H9 (cell line): ENCODE measurements at regions not wholly inside any gene's neighbourhood (a gene's known extent, or its start where the extent isn't known, plus 50 kb on each side); places are given as distances from the start of the nearest gene placed in this dataset.

Experiments used
- DNase-seq: peaks from one replicate; pipeline ENCODE4 v3.0.0-alpha.2; 2017
- H2AFZ ChIP-seq: one replicate; pipeline ENCODE4 v1.6.1; 2013; ENCODE audit warnings: mild to moderate bottlenecking, low read length, control low read depth, moderate library complexity
- H2AK5ac ChIP-seq: 2 replicates; pipeline ENCODE4 v1.6.1; 2013; ENCODE audit warnings: low read length, control low read depth, mixed read lengths; ENCODE audit not compliant: insufficient read length
- H2BK120ac ChIP-seq: one replicate; pipeline ENCODE4 v1.6.1; 2013; ENCODE audit warnings: low read depth, mild to moderate bottlenecking, low read length, control low read depth, inconsistent platforms; ENCODE audit not compliant: poor library complexity, severe bottlenecking
- H2BK12ac ChIP-seq: 2 replicates; pipeline ENCODE4 v1.6.1; 2013; ENCODE audit warnings: low read length, control low read depth, mixed read lengths, low read depth; ENCODE audit not compliant: insufficient read length
- H2BK15ac ChIP-seq: 2 replicates; pipeline ENCODE4 v1.6.1; 2013; ENCODE audit warnings: low read depth, low read length, control low read depth
- H2BK20ac ChIP-seq: one replicate; pipeline ENCODE4 v1.6.1; 2013; ENCODE audit warnings: low read depth, mild to moderate bottlenecking, low read length, control low read depth, inconsistent platforms; ENCODE audit not compliant: poor library complexity, severe bottlenecking
- H2BK5ac ChIP-seq: 2 replicates; pipeline ENCODE4 v1.6.1; 2013; ENCODE audit warnings: low read length, control low read depth, mixed read lengths; ENCODE audit not compliant: insufficient read length
- H3K14ac ChIP-seq: 2 replicates; pipeline ENCODE4 v1.6.1; 2013; ENCODE audit warnings: low read length, control low read depth; ENCODE audit not compliant: insufficient read depth
- H3K18ac ChIP-seq: 2 replicates; pipeline ENCODE4 v1.6.1; 2013; ENCODE audit warnings: low read depth, mild to moderate bottlenecking, mixed read lengths, low read length, control low read depth; ENCODE audit not compliant: insufficient read length
- H3K23ac ChIP-seq: 2 replicates; pipeline ENCODE4 v1.6.1; 2013; ENCODE audit warnings: low read length, control low read depth, mixed read lengths, low read depth; ENCODE audit not compliant: insufficient read length
- H3K23me2 ChIP-seq: 2 replicates; pipeline ENCODE4 v1.6.1; 2013; ENCODE audit warnings: low read depth, mild to moderate bottlenecking, mixed read lengths, low read length, control low read depth; ENCODE audit not compliant: insufficient read length, poor library complexity, severe bottlenecking
- H3K27ac ChIP-seq: 2 replicates; pipeline ENCODE4 v1.5.1; 2013; ENCODE audit warnings: low read length, control low read depth, mixed read lengths, low read depth; ENCODE audit not compliant: insufficient read length
- H3K27me3 ChIP-seq: 2 replicates; pipeline ENCODE4 v1.6.1; 2013; ENCODE audit warnings: low read length, control low read depth, inconsistent platforms; ENCODE audit not compliant: insufficient read depth
- H3K4ac ChIP-seq: 2 replicates; pipeline ENCODE4 v1.6.1; 2013; ENCODE audit warnings: low read depth, mild to moderate bottlenecking, control low read depth, inconsistent platforms, low read length, moderate library complexity
- H3K4me1 ChIP-seq: 2 replicates; pipeline ENCODE4 v1.6.1; 2013; ENCODE audit warnings: low read length, control low read depth, inconsistent platforms; ENCODE audit not compliant: insufficient read depth
- H3K4me2 ChIP-seq: 2 replicates; pipeline ENCODE4 v1.6.1; 2013; ENCODE audit warnings: low read length, control low read depth, mixed read lengths; ENCODE audit not compliant: insufficient read length, insufficient read depth
- H3K56ac ChIP-seq: 2 replicates; pipeline ENCODE4 v1.6.1; 2013; ENCODE audit warnings: low read depth, mild to moderate bottlenecking, mixed read lengths, low read length, control low read depth; ENCODE audit not compliant: insufficient read length
- H3K79me1 ChIP-seq: 2 replicates; pipeline ENCODE4 v1.6.1; 2013; ENCODE audit warnings: low read depth, mild to moderate bottlenecking, moderate library complexity, low read length, control low read depth, inconsistent platforms; ENCODE audit not compliant: insufficient read depth, poor library complexity, severe bottlenecking
- H3K79me2 ChIP-seq: 2 replicates; pipeline ENCODE4 v1.6.1; 2013; ENCODE audit warnings: low read length, control low read depth, inconsistent platforms; ENCODE audit not compliant: insufficient read depth
- H3K9ac ChIP-seq: 2 replicates; pipeline ENCODE4 v1.6.1; 2013; ENCODE audit warnings: low read length, control low read depth, mixed read lengths; ENCODE audit not compliant: insufficient read length; ENCODE audit errors: extremely low read depth
- H3K9me3 ChIP-seq: one replicate; pipeline ENCODE4 v1.6.1; 2013; ENCODE audit warnings: low read depth, low read length, inconsistent platforms; ENCODE audit not compliant: control insufficient read depth
- H3T11ph ChIP-seq: one replicate; pipeline ENCODE4 v1.6.1; 2013; ENCODE audit warnings: mild to moderate bottlenecking, low read length, control low read depth, inconsistent platforms
- H4K20me1 ChIP-seq: one replicate; pipeline ENCODE4 v1.6.1; 2013; ENCODE audit not compliant: control insufficient read depth, insufficient read length, insufficient read depth
- H4K5ac ChIP-seq: 2 replicates; pipeline ENCODE4 v1.6.1; 2013; ENCODE audit warnings: low read depth, mild to moderate bottlenecking, mixed read lengths, low read length, control low read depth; ENCODE audit not compliant: insufficient read length
- H4K8ac ChIP-seq: replicated peaks from 2 replicates; pipeline ENCODE4 v1.6.1; 2013; ENCODE audit warnings: low read length, control low read depth, mixed read lengths, low read depth; ENCODE audit not compliant: insufficient read length
- H4K91ac ChIP-seq: 2 replicates; pipeline ENCODE4 v1.6.1; 2013; ENCODE audit warnings: low read depth, mild to moderate bottlenecking, moderate library complexity, mixed read lengths, low read length, control low read depth; ENCODE audit not compliant: insufficient read length
- H3K27ac Mint-ChIP-seq, 3 experiments: 2 replicates in 2 of 3; 3 replicates in 1 of 3; pipeline ENCODE4 v1.8.0; 2020 to 2021; ENCODE audit warnings: mixed read lengths in 3 of 3, mild to moderate bottlenecking in 1 of 3, moderate library complexity in 1 of 3
- H3K27me3 Mint-ChIP-seq: 2 replicates; pipeline ENCODE4 v1.8.0; 2021; ENCODE audit warnings: low read depth, mild to moderate bottlenecking, moderate library complexity, mixed read lengths
- H3K36me3 Mint-ChIP-seq, 3 experiments: 2 replicates in 2 of 3; 3 replicates in 1 of 3; pipeline ENCODE4 v1.8.0; 2020 to 2021; ENCODE audit warnings: low read depth in 3 of 3, mixed read lengths in 3 of 3; ENCODE audit not compliant: insufficient read depth in 1 of 3
- H3K4me1 Mint-ChIP-seq, 2 experiments: 2 replicates each; pipeline ENCODE4 v1.8.0; 2020; ENCODE audit warnings: mixed read lengths in 2 of 2
- H3K4me3 Mint-ChIP-seq, 2 experiments: 2 replicates in 1 of 2; 3 replicates in 1 of 2; pipeline ENCODE4 v1.8.0; 2020 to 2021; ENCODE audit warnings: mild to moderate bottlenecking in 2 of 2, mixed read lengths in 2 of 2, moderate library complexity in 1 of 2
- H3K9me3 Mint-ChIP-seq, 2 experiments: 2 replicates in 1 of 2; 3 replicates in 1 of 2; pipeline ENCODE4 v1.8.0; 2020; ENCODE audit warnings: mild to moderate bottlenecking in 2 of 2, mixed read lengths in 2 of 2, moderate library complexity in 1 of 2
- CTCF ChIP-seq: fragments of 200-600 bp; sonication (generic); conservative IDR thresholded peaks from 3 replicates; pipeline ENCODE4 v1.8.0; 2021; ENCODE audit warnings: antibody characterized with exemption, mild to moderate bottlenecking
- WGBS: extraction: QIAGEN DNeasy Blood & Tissue Kit; methylation state at CpG from one replicate; pipeline ENCODE4 v1.1.7; 2013; ENCODE audit warnings: missing lambda C conversion rate, low lambda C conversion rate, mixed read lengths; ENCODE audit not compliant: insufficient read length; ENCODE audit errors: extremely low coverage; 5-methylcytosine and 5-hydroxymethylcytosine counted together

- Mint-ChIP-seq H3K4me1 (peaks cover 56 to 59% of the 10 kb centered on the region in 2 experiments), H3K4me3 (no peak overlapping the region), H3K36me3 (no peaks in the 10 kb centered on the region; a peak in 1 of 7 replicates), H3K27me3 (peaks cover 1% of the 10 kb centered on the region; the same call in 1 of the 2 replicates), H3K27ac (no peak overlapping the region; a peak in 1 of 7 replicates), H3K9me3 (no peaks in the 10 kb centered on the region)
- Histone ChIP-seq H2BK20ac (no peak overlapping the region), H3K56ac (no peak overlapping the region), H4K20me1 (no peaks in the 10 kb centered on the region), H3K14ac (no peak overlapping the region), H3K79me1 (no peaks in the 10 kb centered on the region), H2BK120ac (no peak overlapping the region), H2BK12ac (no peak overlapping the region), H2BK15ac (no peak overlapping the region), H3K79me2 (no peaks in the 10 kb centered on the region), H2BK5ac (no peak overlapping the region), H2AFZ (no peak overlapping the region), H4K8ac (no peak overlapping the region), H3K27ac (no peak overlapping the region), H4K91ac (no peak overlapping the region), H3K27me3 (no peaks in the 10 kb centered on the region), H3K18ac (no peak overlapping the region), H3T11ph (no peak overlapping the region), H3K4ac (no peak overlapping the region), H2AK5ac (no peak overlapping the region), H3K9ac (no peak overlapping the region), H3K23me2 (no peaks in the 10 kb centered on the region), H3K4me1 (no peaks in the 10 kb centered on the region), H3K4me2 (no peak overlapping the region), H3K23ac (no peak overlapping the region), H4K5ac (no peak overlapping the region), H3K9me3 (no peaks in the 10 kb centered on the region)
- DNase-seq = peak; percentile 43
- no CpG with 5 or more reads among the region's 6 CpGs for WGBS
- TF ChIP-seq CTCF = peak; percentile 40; the same call in 2 of the 3 replicates
These were observed 204.1 kb upstream of the SALL1 start for GRCh38 chr16:51355195-51355594.
